GM12878 (cell line): ENCODE measurements at regions not wholly inside any gene's neighbourhood (a gene's known extent, or its start where the extent isn't known, plus 50 kb on each side); places are given as distances from the start of the nearest gene placed in this dataset.

Experiments used
- ATAC-seq: fragments of 200-7000 bp; cut with Tn5 transposase; 3 replicates; pipeline ENCODE4 v1.9.1; 2020; ENCODE audit warnings: mild to moderate bottlenecking, moderate library complexity
- BruUV-seq: library from RNA; stranded (reverse); fragments of 400-500 nt; replicated peaks from 2 replicates; lab custom pipeline; 2021; lab: Mats Ljungman, UMichigan
- CTCF ChIA-PET: fragments of 300-600 bp; sonication (Branson Sonifier 250); formaldehyde crosslinking; extraction: SDS; loops from one replicate; lab custom pipeline; 2021; ENCODE audit warnings: inconsistent platforms; lab: Yijun Ruan, JAX
- POLR2A ChIA-PET: fragments of 350-600 bp; formaldehyde crosslinking; extraction: SDS; loops from one replicate; lab custom pipeline; 2021; ENCODE audit warnings: inconsistent platforms; lab: Charles Lee
- RAD21 ChIA-PET: fragments of 300-600 bp; sonication (Branson Sonifier 250); formaldehyde crosslinking; loops from one replicate; lab custom pipeline; 2023; ENCODE audit warnings: antibody characterized with exemption; ENCODE audit not compliant: unreplicated experiment; lab: Charles Lee
- SMC1A ChIA-PET: fragments of 300-600 bp; sonication (Branson Sonifier 250); formaldehyde crosslinking; loops from one replicate; lab custom pipeline; 2023; ENCODE audit not compliant: unreplicated experiment, uncharacterized antibody; lab: Charles Lee
- DNase-seq: peaks from one replicate; pipeline ENCODE4 v3.0.0-alpha.2; 2011; ENCODE audit warnings: low read depth, low spot score
- FAIRE-seq: peaks from 3 replicates; lab custom pipeline; 2011; peaks lifted over from hg19 to GRCh38; lab: Jason Lieb, UNC
- H2AFZ ChIP-seq: 2 replicates; pipeline ENCODE4 v1.6.0; 2011; ENCODE audit warnings: low read depth, low read length, control low read depth; ENCODE audit not compliant: control insufficient read depth
- H3K27ac ChIP-seq: 2 replicates; pipeline ENCODE4 v1.5.1; 2011; ENCODE audit warnings: control low read depth; ENCODE audit not compliant: control insufficient read depth, insufficient read depth
- H3K27me3 ChIP-seq, 2 experiments: replicated peaks in 1 of 2; 2 replicates each; pipeline versions ENCODE4 v1.6.0 to v1.6.1; 2011; ENCODE audit warnings: low read length in 1 of 2; ENCODE audit not compliant: control insufficient read depth in 2 of 2, insufficient read depth in 2 of 2
- H3K36me3 ChIP-seq, 2 experiments: 2 replicates each; pipeline ENCODE4 v1.5.1; 2011; ENCODE audit warnings: low read length in 1 of 2; ENCODE audit not compliant: control insufficient read depth in 2 of 2, insufficient read depth in 2 of 2
- H3K4me1 ChIP-seq: 2 replicates; pipeline ENCODE4 v1.6.1; 2011; ENCODE audit warnings: mild to moderate bottlenecking, low read length, moderate library complexity, mixed read lengths; ENCODE audit not compliant: control insufficient read depth, insufficient read depth
- H3K4me2 ChIP-seq: 2 replicates; pipeline ENCODE4 v1.6.0; 2011; ENCODE audit warnings: control low read depth; ENCODE audit not compliant: control insufficient read depth, insufficient read depth
- H3K4me3 ChIP-seq: fragments of 200-600 bp; sonication (generic); 2 replicates; pipeline ENCODE4 v1.5.1; 2016
- H3K79me2 ChIP-seq: 2 replicates; pipeline ENCODE4 v1.6.0; 2011; ENCODE audit warnings: low read length; ENCODE audit not compliant: control insufficient read depth, insufficient read depth
- H3K9ac ChIP-seq: 2 replicates; pipeline ENCODE4 v1.8.0; 2011; ENCODE audit warnings: low read length, control low read depth, mixed read lengths; ENCODE audit not compliant: control insufficient read depth, insufficient read depth
- H3K9me3 ChIP-seq: replicated peaks from 3 replicates; pipeline ENCODE4 v1.5.1; 2011; ENCODE audit warnings: mild to moderate bottlenecking, low read length; ENCODE audit not compliant: control insufficient read depth, insufficient read depth
- H4K20me1 ChIP-seq: 2 replicates; pipeline ENCODE4 v1.6.0; 2011; ENCODE audit not compliant: control insufficient read depth, insufficient read depth
- ASH2L ChIP-seq: fragments of 300-600, 200-600 bp; sonication (generic); IDR thresholded peaks from 2 replicates; pipeline ENCODE4 v1.6.1; 2017; ENCODE audit warnings: low read depth, mild to moderate bottlenecking, borderline replicate concordance
- CHD1 ChIP-seq: IDR thresholded peaks from 2 replicates; pipeline ENCODE4 v1.6.1; 2012; ENCODE audit warnings: low read depth, low read length, improper control_type of control experiment
- CHD4 ChIP-seq: fragments of 200-600 bp; sonication (generic); IDR thresholded peaks from 2 replicates; pipeline ENCODE4 v1.6.1; 2016; ENCODE audit warnings: mild to moderate bottlenecking
- KLF5 ChIP-seq: fragments of 450-650 bp; IDR thresholded peaks from 2 replicates; pipeline ENCODE4 v1.6.1; 2014; ENCODE audit warnings: mild to moderate bottlenecking; ENCODE audit not compliant: partially characterized antibody
- MEF2B ChIP-seq: fragments of 450-650 bp; IDR thresholded peaks from 2 replicates; pipeline ENCODE4 v1.6.1; 2018; ENCODE audit warnings: mild to moderate bottlenecking, moderate library complexity; ENCODE audit not compliant: partially characterized antibody, poor library complexity, severe bottlenecking
- NRF1 ChIP-seq: conservative IDR thresholded peaks from 2 replicates; pipeline ENCODE4 v1.6.1; 2011; ENCODE audit warnings: mild to moderate bottlenecking, low read depth, low read length, improper control_type of control experiment
- PKNOX1 ChIP-seq: fragments of 450-650 bp; IDR thresholded peaks from 2 replicates; pipeline ENCODE4 v1.6.1; 2016; ENCODE audit warnings: mild to moderate bottlenecking
- REST ChIP-seq: IDR thresholded peaks from 2 replicates; pipeline ENCODE4 v1.6.1; 2012; ENCODE audit warnings: mild to moderate bottlenecking, low read depth, low read length
- RUNX3 ChIP-seq: IDR thresholded peaks from 2 replicates; pipeline ENCODE4 v1.6.1; 2012; ENCODE audit warnings: low read length, inconsistent platforms
- SMAD1 ChIP-seq: fragments of 450-650 bp; IDR thresholded peaks from 2 replicates; pipeline ENCODE4 v1.6.1; 2018; ENCODE audit warnings: mild to moderate bottlenecking, low read depth; ENCODE audit not compliant: partially characterized antibody
- SMAD5 ChIP-seq: IDR thresholded peaks from 2 replicates; pipeline ENCODE4 v1.6.1; 2016; ENCODE audit warnings: antibody characterized with exemption, low read depth
- SRF ChIP-seq, 2 experiments: IDR thresholded peaks; 2 replicates each; pipeline ENCODE4 v1.6.1; 2011; ENCODE audit warnings: low read depth in 2 of 2, low read length in 2 of 2, mild to moderate bottlenecking in 1 of 2, moderate library complexity in 1 of 2
- YBX1 ChIP-seq: fragments of 450-650 bp; IDR thresholded peaks from 2 replicates; pipeline ENCODE4 v1.6.1; 2016; ENCODE audit warnings: antibody characterized with exemption
- ZNF24 ChIP-seq: fragments of 450-650 bp; IDR thresholded peaks from 2 replicates; pipeline ENCODE4 v1.6.1; 2017; ENCODE audit warnings: antibody characterized with exemption, mild to moderate bottlenecking
- in situ Hi-C: fragments of 300-500 bp; cut with MboI; formaldehyde crosslinking; loops from 9 replicates; pipeline ENCODE4 v1.14.3; 2018; ENCODE audit warnings: mixed read lengths
- intact Hi-C: fragments of 100-400 bp; cut with micrococcal nuclease; formaldehyde crosslinking; loops from one replicate; pipeline ENCODE4 v1.14.2; 2022; ENCODE audit not compliant: unreplicated experiment
- TF ChIP-seq, protein P1 (sequence below): fragments of 450-650 bp; IDR thresholded peaks from 2 replicates; pipeline ENCODE4 v1.6.1; 2017; ENCODE audit warnings: mild to moderate bottlenecking, moderate library complexity

DNA sequence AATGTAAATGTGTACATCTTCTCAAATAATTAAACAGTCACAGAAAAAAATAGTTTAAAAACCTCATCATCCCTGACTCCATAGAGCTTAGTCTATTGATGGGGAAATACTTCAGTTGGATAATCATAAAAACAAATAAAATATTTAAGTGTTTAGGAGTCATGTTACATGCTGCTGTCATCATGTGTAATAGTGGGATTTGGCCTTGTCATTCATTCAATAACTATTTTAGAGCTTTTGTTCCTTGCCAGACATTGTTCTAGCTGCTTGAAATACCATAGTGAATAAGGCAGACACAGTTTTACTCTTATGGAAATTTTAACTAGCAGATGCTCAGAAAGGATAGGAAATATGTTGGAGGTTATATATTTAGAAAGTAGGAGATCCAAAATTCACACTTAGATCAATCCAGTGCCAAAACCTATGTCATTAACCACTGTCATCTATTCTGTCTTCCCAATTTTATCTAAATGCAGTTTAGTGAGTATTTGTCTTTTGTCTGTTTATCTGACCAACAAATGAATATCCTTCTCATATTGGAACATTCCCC, 324.7 kb downstream of the CASP12 start:
- no peak overlapping the region for H3K4me2 ChIP-seq
- FAIRE-seq, result no peak
- ChIA-PET POLR2A (no interaction called here), CTCF (interaction anchor here (0.7 kb wide), 1 partner anchor 13 kb away, joined by 4 read pairs; no protein-coding TSS in a partner anchor), SMC1A (no interaction called here), RAD21 (no interaction called here)
- no peaks in the 10 kb centered on the region for H3K79me2 ChIP-seq
- ATAC-seq, result no peak
- no peak for DNase-seq
- no TSS peak for BruUV-seq
- no peak for TF ChIP-seq SMAD1
- no peak for TF ChIP-seq YBX1
- TF ChIP-seq SRF (IDR thresholded peaks at IDR 0.05; ENCODE audit: low read depth in 2 of 2, low read length in 2 of 2), result no peak
- TF ChIP-seq RUNX3, result no peak
- TF ChIP-seq REST, result no peak
- TF ChIP-seq MEF2B, result no peak
- TF ChIP-seq NRF1, result no peak
- TF ChIP-seq, protein P1, sequence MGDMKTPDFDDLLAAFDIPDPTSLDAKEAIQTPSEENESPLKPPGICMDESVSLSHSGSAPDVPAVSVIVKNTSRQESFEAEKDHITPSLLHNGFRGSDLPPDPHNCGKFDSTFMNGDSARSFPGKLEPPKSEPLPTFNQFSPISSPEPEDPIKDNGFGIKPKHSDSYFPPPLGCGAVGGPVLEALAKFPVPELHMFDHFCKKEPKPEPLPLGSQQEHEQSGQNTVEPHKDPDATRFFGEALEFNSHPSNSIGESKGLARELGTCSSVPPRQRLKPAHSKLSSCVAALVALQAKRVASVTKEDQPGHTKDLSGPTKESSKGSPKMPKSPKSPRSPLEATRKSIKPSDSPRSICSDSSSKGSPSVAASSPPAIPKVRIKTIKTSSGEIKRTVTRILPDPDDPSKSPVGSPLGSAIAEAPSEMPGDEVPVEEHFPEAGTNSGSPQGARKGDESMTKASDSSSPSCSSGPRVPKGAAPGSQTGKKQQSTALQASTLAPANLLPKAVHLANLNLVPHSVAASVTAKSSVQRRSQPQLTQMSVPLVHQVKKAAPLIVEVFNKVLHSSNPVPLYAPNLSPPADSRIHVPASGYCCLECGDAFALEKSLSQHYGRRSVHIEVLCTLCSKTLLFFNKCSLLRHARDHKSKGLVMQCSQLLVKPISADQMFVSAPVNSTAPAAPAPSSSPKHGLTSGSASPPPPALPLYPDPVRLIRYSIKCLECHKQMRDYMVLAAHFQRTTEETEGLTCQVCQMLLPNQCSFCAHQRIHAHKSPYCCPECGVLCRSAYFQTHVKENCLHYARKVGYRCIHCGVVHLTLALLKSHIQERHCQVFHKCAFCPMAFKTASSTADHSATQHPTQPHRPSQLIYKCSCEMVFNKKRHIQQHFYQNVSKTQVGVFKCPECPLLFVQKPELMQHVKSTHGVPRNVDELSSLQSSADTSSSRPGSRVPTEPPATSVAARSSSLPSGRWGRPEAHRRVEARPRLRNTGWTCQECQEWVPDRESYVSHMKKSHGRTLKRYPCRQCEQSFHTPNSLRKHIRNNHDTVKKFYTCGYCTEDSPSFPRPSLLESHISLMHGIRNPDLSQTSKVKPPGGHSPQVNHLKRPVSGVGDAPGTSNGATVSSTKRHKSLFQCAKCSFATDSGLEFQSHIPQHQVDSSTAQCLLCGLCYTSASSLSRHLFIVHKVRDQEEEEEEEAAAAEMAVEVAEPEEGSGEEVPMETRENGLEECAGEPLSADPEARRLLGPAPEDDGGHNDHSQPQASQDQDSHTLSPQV, result no peak
- no peak for TF ChIP-seq KLF5
- TF ChIP-seq ZNF24, result no peak
- no peak for TF ChIP-seq SMAD5
- TF ChIP-seq CHD1, result no peak
- TF ChIP-seq CHD4, result no peak
- no peak for TF ChIP-seq PKNOX1
- TF ChIP-seq ASH2L, result no peak
- no peak overlapping the region for H2AFZ ChIP-seq
- no peaks in the 10 kb centered on the region for H3K36me3 ChIP-seq
- H3K4me3 ChIP-seq, result no peak overlapping the region
- no peaks in the 10 kb centered on the region for H4K20me1 ChIP-seq
- no peaks in the 10 kb centered on the region for H3K27me3 ChIP-seq
- H3K4me1 ChIP-seq, result no peaks in the 10 kb centered on the region
- intact Hi-C loops, result no loop called here
- H3K9ac ChIP-seq, result no peak overlapping the region
- no peaks in the 10 kb centered on the region for H3K9me3 ChIP-seq
- in situ Hi-C loops, result no loop called here
- no peak overlapping the region for H3K27ac ChIP-seq
